NOMO-1 treated with dmso at 0.1 percent for 144 hours (cell line): ENCODE measurements at regions not wholly inside any gene's neighbourhood (a gene's known extent, or its start where the extent isn't known, plus 50 kb on each side); places are given as distances from the start of the nearest gene placed in this dataset.
A peak's percentile ranks its signal among the peaks of the same experiment; 100 is the strongest.

Source experiments
- DNase-seq: peaks from one replicate; lab custom pipeline; 2025; ENCODE audit not compliant: unreplicated experiment; lab: John Stamatoyannopoulos, UW

DNA sequence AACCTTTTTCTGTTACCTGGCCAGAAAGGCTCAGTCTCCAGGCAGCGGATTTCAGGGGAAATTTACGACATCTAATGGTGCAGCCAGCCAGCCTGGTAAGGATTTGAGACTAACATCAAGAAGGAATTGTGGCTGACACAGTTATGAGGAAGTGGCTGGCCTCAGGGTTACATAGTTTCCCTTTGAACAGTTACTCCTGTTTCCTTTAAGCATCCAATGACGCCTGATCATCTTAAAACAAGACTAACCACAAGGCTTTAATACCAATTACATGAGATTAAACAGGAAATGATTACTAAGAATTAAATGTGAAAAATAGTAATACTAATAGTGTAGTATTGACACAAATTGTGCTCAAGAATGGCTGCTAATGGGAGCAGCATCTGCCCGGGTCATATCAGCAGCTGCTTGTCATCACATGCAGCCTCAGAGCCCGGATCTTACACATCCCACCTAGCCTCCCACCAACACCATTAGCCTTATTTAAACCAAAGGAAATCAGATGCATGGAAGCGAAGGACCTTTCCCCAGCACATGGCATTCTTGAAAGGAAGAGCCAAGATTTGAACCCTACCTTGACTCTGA is 431.8 kb downstream of the PMP22 start:
- DNase-seq: no peak

DNA sequence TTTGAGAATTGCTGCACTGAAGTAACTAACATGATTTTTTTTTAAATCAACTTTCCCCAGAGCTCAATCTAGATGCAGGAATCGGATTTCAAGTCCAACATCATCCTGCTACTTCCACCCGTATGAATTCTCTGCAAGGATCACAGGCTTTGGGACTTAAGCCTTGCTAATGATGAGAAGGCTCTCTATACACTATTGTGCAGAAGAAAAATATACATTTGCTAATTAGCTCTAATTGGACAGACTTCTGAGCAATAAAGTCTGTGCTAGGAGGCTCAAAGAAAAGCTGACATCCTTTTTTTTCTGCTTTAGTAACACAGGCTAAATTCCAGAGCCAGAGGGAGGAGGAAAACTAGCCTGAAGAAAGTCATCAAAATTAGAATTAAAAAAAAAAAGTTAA is 433.6 kb downstream of the PMP22 start:
- no peak for DNase-seq

DNA sequence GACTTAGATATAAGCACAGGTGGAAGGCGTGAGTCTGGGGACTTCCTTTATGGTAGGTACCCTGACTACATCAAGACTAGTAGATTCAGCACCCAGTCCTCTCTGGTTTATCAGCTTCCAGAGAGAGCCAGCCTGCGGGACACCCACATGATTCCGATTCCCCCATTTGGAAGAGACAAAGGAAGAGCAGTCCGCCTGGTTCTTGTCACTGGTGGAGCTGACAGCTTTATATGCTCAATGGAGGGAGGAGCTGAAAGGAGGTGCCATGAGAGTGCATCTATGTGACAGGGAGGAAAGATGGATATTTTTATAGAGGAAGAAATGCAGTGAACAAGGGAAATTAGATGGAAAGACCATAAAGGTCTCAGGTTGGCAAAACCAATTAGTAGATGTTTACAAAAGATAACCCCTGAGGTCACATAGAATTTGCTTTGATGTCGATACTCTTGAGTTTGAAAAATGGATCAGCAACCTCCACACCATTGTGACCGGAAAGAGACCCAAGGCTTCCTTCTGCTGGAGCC is 437.7 kb downstream of the PMP22 start:
- DNase-seq: no peak

DNA sequence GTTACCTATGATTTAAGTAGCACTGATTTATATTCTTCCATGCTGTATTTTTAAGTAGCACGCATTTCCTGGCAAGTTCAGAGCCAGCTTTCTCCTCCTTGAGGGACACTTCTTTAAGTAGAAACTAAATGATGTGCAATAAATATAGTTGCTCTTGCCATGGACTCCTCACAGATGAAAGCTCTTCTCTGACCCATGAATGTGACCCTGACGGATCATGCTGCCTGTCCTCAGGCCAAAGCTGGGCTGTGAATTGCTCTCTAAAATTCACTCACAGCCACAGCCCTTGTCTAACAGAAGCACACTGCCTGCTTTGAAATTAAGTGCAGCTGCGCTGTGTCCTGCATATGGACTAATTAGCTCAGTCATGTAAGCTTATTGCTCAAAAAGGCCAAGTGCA is 438.8 kb downstream of the PMP22 start:
- no peak for DNase-seq

DNA sequence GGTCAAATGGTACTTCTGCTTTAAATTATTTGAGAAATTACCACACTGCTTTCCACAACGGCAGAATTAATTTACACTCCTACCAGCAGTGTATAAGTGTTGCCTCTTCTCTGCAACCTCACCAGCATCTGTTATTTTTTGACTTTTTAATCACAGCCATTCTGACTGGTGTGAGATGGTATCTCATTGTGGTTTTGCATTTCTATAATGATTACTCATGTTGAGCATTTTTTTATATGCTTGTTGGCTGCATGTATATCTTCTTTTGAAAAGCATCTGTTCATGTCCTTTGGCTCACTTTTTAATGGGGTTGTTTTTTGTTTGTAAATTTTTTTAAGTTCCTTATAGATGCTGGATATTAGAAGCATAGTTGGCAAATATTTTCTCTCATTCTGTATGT is 446.7 kb downstream of the PMP22 start:
- no peak for DNase-seq

DNA sequence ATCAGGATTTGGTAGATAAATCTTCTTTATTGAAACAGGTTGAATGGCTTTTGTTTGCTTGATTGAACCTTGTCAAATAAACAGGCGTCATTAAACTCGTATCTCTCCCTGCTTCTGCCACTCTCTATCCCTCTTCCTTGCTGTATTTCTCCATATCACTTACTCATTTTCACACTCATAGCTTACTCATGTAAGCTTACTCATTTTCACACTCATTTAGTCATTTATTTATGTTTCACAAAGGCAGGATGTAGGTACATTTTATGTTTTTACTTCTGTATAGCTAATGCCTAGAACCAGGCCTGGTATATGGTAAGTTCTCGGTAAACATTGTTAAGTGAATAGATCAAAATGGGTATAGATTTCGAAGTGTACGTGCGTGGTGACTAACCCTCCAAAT is 450.0 kb downstream of the PMP22 start:
- no peak for DNase-seq

DNA sequence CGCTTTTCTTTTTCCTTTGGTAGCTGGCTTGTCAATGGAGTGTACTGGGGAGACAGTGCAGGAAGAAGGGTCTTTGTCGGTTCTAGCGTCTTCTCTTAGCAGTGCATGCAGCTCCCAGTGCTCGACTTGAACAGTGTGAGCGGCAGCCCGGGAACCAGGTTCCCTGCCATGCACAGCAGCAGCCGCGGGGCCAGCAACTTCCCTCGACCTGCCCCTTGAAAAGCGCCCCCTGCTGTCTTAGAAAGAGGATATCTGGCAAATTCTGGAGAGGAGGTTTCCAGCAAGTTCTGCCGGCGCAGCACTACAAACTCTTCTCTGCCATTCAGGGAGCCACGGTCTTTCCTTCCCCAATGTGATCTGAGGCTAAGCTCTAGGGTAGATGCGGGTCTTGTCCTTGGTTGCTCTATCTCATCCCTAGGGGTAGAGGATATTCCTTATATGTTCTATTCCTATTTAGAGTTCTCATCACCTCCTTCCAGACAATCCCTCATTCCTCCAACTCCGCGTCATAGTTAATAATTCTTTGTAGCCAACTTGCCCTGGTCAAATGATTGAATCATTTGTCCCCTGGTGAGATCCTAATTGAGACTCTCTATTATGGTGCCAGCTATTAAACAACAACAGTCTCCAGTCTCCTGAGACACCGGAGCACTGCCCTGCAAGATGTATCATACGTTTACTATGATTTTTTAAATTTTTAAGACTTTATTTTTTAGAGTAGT is 451.3 kb downstream of the PMP22 start:
- no peak for DNase-seq

DNA sequence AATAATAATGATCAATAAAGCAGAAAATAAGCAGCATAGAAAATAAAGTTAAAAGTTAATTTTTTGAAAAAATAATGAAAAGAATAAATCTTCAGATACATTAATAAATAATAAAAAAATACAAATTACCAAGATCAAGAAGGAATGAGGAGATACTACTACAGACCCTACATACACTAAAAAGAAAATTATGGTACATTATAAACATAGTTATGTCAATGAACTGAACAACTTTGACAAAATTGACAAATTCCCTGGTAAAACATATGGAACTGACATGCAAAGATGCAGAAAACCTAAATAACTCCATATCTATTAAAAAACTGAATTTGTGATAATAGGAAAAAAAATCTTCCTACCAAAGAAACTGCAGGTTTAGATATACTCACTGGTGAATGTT is 456.7 kb downstream of the PMP22 start:
- no peak for DNase-seq

DNA sequence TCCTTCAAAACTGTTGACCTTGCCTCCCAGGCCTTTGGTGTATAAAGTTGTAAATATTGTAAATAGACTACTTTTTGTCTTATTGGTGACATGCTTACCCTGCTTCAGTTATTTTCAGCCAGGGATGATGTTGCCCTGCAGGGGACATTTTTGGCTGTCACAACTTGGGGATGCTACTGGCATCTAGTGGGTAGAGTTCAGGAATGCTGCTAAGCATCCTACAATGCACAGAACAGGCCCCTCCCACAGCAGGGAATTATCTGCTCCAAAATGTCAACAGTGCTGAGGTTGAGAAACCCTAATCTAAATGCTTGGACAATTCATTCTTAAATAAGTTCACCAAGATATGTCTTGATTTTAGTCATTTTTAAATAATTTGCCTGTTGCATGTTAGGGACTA is 459.8 kb downstream of the PMP22 start:
- no peak for DNase-seq

DNA sequence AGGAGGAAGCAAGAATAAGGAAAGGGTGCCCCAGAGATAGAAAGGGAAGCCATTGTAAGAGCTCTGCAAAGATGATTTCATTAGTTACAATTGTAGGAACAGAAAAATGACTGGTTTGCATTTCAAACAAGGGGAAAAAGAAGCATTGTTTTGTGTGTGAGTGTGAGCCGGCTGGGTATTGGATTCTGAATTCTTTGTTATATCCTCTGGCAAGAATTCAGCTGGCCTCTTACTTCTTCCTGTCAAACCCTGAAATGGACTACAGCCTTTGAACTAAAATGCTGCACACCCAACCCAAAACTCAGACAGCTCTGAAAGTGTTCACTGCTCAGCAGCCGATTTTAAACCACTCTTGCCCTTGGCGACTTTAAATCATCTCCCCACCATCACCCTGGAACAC is 461.3 kb downstream of the PMP22 start:
- no peak for DNase-seq

DNA sequence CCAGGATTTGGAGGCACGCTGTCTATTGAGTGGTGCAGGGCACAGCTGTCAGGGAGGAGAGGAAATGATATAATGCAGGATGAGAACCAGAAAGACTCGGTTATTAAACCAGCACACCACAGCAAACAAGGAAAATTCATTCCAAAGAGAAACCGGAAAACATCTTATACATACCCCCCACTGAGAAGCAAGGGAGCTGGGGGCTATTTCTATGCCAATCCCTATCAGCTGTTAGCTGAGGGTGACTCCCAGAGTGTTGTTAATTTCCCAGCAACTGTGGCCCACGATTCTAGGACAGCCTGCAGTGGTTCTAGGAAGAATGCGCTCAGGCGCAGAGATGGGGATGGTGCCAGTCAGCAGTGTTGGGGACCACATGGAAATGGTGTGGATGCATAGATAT is 467.3 kb downstream of the PMP22 start:
- DNase-seq: no peak

DNA sequence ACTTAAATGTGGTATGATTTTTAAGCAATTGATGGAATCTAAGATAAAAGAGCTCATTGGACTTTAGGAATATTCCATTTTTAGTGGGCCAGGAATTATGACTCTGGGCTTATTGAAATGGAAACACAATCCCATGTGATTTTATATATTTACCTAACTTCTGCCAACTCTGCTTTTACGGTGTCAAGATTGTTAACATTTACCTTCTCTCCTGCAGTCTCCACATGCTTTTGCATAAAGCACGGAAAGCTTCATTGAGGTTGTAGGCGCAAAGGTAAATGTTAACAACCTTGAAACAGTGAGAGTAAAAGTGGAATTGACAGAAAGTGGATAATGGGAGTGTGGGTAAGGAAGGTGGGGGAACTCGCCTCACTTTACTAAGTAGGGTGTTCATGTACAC is 468.1 kb downstream of the PMP22 start:
- DNase-seq: no peak

DNA sequence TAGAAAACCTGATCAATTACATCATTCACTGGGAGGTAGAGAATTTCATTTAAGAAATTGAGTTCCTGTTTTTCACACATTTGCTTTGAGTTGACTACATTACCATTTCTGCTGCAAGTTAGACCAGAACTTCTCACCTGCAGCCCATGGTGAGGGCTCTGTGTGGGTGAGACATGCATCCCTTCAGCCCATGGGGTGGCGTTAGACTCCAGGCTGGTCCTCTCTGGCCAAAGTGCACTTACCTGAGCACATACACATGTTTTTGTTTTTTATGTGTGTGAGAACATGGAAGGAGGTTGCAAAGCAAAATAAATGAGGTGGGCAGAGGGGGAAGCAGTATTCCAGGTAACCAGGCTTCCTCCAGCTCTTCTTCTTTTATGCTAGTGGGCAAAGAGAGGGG is 470.2 kb downstream of the PMP22 start:
- DNase-seq: no peak

DNA sequence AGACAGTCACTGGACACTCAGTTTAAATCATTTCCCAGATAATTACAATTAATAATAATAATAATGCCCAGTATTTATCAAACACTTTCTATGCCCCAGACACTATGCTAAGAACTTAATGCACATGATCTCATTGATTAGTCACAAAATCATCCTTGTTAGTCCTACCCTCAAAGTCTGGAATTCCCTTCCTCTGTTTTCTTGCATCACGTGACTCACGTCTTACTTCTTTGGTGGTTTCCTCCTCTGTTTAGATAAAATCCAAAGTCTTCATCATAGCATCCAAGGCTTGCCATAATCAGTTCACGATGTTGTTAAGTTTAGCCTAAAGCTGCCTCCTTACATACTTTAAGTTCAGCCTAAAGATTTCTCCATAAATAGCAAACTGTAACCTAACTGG is 471.9 kb downstream of the PMP22 start:
- DNase-seq: no peak

DNA sequence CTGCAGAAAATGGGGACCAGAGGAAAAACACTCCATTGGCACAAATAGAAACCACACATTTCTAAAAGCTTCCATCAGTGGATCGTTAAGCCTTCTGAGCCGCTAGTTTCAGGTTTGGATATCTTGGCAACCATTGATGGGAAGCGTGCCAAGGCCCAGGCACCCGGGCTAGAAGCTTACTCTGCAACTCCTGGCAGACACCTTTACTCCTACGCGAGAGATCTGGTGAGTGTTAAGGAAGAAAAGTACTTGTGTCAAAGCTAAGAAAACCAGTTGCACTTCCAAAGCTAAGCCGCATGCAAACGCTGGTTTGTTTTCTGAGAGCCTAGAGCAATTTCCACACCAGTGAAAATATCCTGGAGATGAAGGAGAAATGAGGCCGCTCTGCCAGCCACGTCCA is 472.4 kb downstream of the PMP22 start:
- no peak for DNase-seq

DNA sequence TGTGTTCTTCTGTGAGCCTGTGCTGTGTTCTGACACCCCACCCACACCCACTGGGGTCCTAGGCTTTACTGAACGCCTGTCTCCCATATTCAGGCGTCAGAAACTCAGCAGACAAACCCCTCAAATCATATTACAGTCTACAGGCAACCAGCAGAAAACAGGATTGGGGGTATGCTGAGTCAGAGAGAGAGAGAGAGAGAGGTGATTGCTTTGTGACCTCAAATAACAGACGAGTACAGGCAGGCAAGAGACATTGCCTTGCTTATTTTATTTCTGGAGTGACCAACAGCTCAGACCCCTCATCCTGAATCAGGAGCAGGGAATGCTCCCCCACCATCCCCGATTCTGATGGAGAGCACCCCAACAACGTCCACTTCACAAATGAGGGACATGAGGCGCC is 473.9 kb downstream of the PMP22 start:
- DNase-seq: no peak

DNA sequence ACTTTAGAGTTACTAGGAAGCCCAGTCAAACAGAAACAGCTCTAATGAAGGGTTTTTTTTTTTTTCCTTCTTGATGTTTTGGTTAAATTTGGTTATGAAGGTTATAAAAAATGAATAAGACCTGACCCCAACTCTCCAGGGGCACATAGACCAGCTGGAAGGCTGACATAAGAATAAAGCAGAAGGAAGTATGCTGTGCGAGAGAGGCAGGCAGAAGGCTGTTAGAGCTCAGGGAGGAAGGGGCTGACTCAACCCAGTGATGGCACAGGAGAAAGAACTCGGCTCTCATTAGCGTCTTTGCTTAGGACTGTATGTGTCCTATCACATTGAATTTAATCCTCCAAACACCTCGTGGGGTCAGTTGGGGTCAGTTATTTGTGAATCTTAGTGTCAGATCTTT is 474.6 kb downstream of the PMP22 start:
- DNase-seq: peak; percentile 65

DNA sequence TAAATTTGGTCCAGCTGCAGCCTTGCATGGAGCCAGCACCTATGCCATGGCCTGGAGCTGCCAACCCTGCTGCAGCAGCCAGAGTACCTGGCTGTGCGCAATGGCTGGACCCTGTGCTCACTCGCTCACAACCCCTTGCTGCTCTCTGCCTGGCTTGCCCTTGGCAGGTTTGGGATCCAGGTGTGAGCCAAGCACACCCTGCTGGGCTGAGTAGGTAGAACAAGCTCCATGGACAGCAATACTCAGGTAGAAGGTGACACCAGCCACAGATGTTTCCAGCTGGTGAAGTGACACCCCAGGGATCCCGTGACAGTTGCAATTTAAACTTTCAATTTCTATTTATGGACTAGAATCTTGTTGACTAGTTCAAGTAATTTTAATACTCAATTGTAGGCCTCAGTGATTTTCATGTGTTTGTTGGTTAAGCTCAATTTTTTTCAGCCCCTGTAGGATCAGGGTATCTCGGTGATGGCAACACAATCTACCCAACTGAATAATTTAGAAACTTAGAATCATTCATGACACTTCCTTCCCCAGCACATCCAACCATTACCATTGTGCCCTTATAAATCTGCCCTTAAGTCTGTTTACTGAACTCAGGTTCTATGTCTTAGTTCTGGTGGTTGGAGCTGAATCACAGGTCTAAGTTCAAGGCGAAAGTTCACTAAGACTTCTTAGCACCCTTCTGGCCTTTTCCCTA is 480.0 kb downstream of the PMP22 start:
- no peak for DNase-seq

DNA sequence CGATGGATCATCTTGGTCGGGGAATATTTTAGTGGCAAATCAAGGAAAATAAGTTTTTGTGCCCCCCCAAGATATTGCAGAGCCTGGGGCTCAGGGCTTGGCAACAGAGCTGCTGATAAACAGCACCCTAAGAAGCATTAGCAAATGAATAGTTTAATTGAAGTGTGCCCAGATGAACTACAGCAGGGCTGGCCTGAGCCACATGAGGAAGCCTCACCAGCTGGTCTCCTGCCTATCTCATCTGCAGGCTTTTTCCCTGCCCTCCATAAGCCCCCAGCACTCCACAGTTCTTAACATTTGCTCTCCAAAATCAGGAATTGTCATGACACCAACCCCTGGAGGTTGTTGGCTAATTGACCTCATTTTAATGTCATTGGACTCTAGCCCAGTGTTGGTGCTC is 480.2 kb downstream of the HS3ST3B1 start:
- DNase-seq: no peak

DNA sequence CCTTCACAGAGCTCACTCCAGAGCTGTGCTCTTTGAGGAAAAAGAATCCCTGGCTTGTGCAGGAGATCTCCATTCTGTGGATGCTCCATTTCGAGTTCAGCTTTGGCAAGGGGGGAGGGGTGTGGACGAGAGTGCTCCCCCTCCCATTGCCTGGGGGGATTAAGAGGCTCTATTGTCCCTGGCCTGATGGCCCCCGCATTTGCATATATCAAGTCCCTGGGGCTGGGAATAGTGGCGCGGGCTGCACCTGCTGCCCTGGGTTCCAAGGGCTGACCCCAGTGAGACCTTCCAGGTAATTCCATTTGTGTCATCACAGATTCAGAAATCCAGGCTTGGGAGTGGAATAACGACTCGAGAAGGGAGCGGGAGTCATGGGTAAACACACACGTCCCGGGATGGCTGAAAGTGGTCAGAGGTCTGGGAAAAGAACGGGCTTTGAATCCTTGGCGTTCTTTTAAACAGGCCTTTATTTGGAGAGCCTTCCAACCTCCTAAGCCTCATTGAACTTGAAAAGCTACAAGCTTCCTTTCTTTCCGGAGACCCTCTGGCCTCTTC is 479.3 kb downstream of the HS3ST3B1 start:
- no peak for DNase-seq

DNA sequence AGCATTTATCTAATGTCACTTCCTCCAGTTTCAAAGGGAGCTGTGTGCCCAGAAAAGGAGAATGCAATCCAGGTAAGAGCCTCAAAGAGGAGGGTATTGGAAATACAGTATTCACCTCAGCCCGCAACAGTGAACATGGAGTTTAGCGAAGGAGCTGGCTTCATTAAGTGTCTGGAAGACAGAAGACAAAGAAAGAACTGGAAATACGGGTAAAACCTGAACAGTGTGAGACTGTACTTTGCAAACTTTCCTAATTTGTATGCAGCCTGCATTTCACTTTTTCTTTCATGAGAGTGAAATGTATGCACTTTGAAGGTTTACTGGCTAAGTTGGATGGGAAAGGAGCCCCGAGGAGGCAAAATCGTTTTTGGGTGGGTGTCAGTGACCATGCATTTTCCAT is 478.4 kb downstream of the HS3ST3B1 start:
- DNase-seq: no peak

DNA sequence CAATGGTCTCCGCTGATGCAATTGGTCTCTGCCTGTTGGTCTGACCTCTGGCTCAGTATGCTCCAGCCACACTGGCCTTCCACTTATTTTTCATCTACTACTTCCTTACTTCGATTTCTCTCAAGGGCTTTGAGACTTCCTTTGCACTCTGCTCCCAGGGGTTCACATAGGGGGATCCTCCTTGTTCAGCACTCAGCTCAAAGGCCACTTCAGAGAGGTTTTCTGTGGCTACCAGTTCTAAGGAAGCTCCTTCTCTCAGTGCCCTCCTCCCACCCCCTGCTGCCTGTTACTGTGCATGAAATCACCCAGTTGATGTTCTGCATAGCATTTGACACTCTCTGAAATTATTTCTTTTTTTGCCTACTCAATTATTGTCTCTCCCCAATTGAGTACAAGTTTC is 476.4 kb downstream of the HS3ST3B1 start:
- no peak for DNase-seq
